ENCODE measurements at regions not wholly inside any gene's neighbourhood (a gene's known extent, or its start where the extent isn't known, plus 50 kb on each side); places are given as distances from the start of the nearest gene placed in this dataset.
"Not testable (repeated sequence)": the region's sequence is repeated elsewhere in the genome, so short reads cannot be mapped to it uniquely, and the experiment has no call there.

- in situ Hi-C loops (cut with HindIII; ENCODE audit: low sequenced_read_pairs) = no loop called here
These were observed 635.4 kb upstream of the SOX9 start for GRCh38 chr17:71485426-71485825.

- in situ Hi-C loops (cut with HindIII; ENCODE audit: low sequenced_read_pairs) = no loop called here
These were observed 634.6 kb upstream of the SOX9 start for GRCh38 chr17:71486261-71486660.

GRCh38 chr17:71488851-71489250 is 632.0 kb upstream of the SOX9 start:
- in situ Hi-C loops (cut with HindIII; ENCODE audit: low sequenced_read_pairs) = no loop called here

- in situ Hi-C loops (cut with HindIII; ENCODE audit: low sequenced_read_pairs) = no loop called here
These were observed 626.6 kb upstream of the SOX9 start for GRCh38 chr17:71494062-71494855.

- in situ Hi-C loops (cut with HindIII; ENCODE audit: low sequenced_read_pairs) = no loop called here
These were observed 625.4 kb upstream of the SOX9 start for GRCh38 chr17:71495420-71495819.

- in situ Hi-C loops (cut with HindIII; ENCODE audit: low sequenced_read_pairs) = no loop called here
These were observed 624.3 kb upstream of the SOX9 start for GRCh38 chr17:71496552-71496951.

- in situ Hi-C loops (cut with HindIII; ENCODE audit: low sequenced_read_pairs) = no loop called here
These were observed 619.9 kb upstream of the SOX9 start for GRCh38 chr17:71500761-71501555.

GRCh38 chr17:71501711-71502110 is 619.1 kb upstream of the SOX9 start:
- in situ Hi-C loops (cut with HindIII; ENCODE audit: low sequenced_read_pairs) = no loop called here

- in situ Hi-C loops (cut with HindIII; ENCODE audit: low sequenced_read_pairs) = no loop called here
These were observed 618.4 kb upstream of the SOX9 start for GRCh38 chr17:71502443-71502842.

- in situ Hi-C loops (cut with HindIII; ENCODE audit: low sequenced_read_pairs) = no loop called here
These were observed 616.9 kb upstream of the SOX9 start for GRCh38 chr17:71503710-71504465.

GRCh38 chr17:71505200-71505599 is 615.6 kb upstream of the SOX9 start:
- in situ Hi-C loops (cut with HindIII; ENCODE audit: low sequenced_read_pairs) = no loop called here

GRCh38 chr17:71505981-71506380 is 614.8 kb upstream of the SOX9 start:
- in situ Hi-C loops (cut with HindIII; ENCODE audit: low sequenced_read_pairs) = no loop called here

- in situ Hi-C loops (cut with HindIII; ENCODE audit: low sequenced_read_pairs) = no loop called here
These were observed 609.4 kb upstream of the SOX9 start for GRCh38 chr17:71511266-71511995.

- in situ Hi-C loops (cut with HindIII; ENCODE audit: low sequenced_read_pairs) = not testable (repeated sequence)
These were observed 607.1 kb upstream of the SOX9 start for GRCh38 chr17:71513725-71514124.

- in situ Hi-C loops (cut with HindIII; ENCODE audit: low sequenced_read_pairs) = no loop called here
These were observed 604.7 kb upstream of the SOX9 start for GRCh38 chr17:71516149-71516548.

GRCh38 chr17:71519285-71519684 is 601.5 kb upstream of the SOX9 start:
- in situ Hi-C loops (cut with HindIII; ENCODE audit: low sequenced_read_pairs) = no loop called here

- in situ Hi-C loops (cut with HindIII; ENCODE audit: low sequenced_read_pairs) = no loop called here
These were observed 599.1 kb upstream of the SOX9 start for GRCh38 chr17:71521724-71522123.

- in situ Hi-C loops (cut with HindIII; ENCODE audit: low sequenced_read_pairs) = no loop called here
These were observed 598.4 kb upstream of the SOX9 start for GRCh38 chr17:71522383-71522782.

- in situ Hi-C loops (cut with HindIII; ENCODE audit: low sequenced_read_pairs) = no loop called here
These were observed 593.5 kb upstream of the SOX9 start for GRCh38 chr17:71527311-71527710.

- in situ Hi-C loops (cut with HindIII; ENCODE audit: low sequenced_read_pairs) = no loop called here
These were observed 592.6 kb upstream of the SOX9 start for GRCh38 chr17:71528210-71528609.

GRCh38 chr17:71530248-71530647 is 590.6 kb upstream of the SOX9 start:
- in situ Hi-C loops (cut with HindIII; ENCODE audit: low sequenced_read_pairs) = no loop called here

Data from DLD1 (cell line).